Middle frontal gyrus (tissue), 1 donor: ENCODE measurements at regions not wholly inside any gene's neighbourhood (a gene's known extent, or its start where the extent isn't known, plus 50 kb on each side); places are given as distances from the start of the nearest gene placed in this dataset.

Experiments
- DNase-seq: peaks from one replicate; pipeline ENCODE4 v3.0.0-alpha.2; 2015; ENCODE audit warnings: low spot score; ENCODE audit errors: extremely low spot score

GRCh38 chr1:222109836-222110235 is 367.9 kb upstream of the DUSP10 start:
- no peak for DNase-seq

GRCh38 chr1:222107975-222108374 is 366.1 kb upstream of the DUSP10 start:
- DNase-seq: no peak

- no peak for DNase-seq
Measured at GRCh38 chr1:222107267-222107666, 365.4 kb upstream of the DUSP10 start.

GRCh38 chr1:222106377-222106776 is 364.5 kb upstream of the DUSP10 start:
- no peak for DNase-seq

GRCh38 chr1:222105861-222106260 is 364.0 kb upstream of the DUSP10 start:
- no peak for DNase-seq

- DNase-seq: no peak
Measured at GRCh38 chr1:222105393-222105737, 363.5 kb upstream of the DUSP10 start.

- no peak for DNase-seq
Measured at GRCh38 chr1:222104694-222105392, 363.0 kb upstream of the DUSP10 start.

GRCh38 chr1:222104097-222104496 is 362.2 kb upstream of the DUSP10 start:
- DNase-seq: no peak

- no peak for DNase-seq
Measured at GRCh38 chr1:222099746-222100145, 357.9 kb upstream of the DUSP10 start.

- no peak for DNase-seq
Measured at GRCh38 chr1:222098404-222098803, 356.5 kb upstream of the DUSP10 start.

- no peak for DNase-seq
Measured at GRCh38 chr1:222097588-222097987, 355.7 kb upstream of the DUSP10 start.

- DNase-seq: no peak
Measured at GRCh38 chr1:222096883-222097282, 355.0 kb upstream of the DUSP10 start.

- no peak for DNase-seq
Measured at GRCh38 chr1:222096476-222096772, 354.5 kb upstream of the DUSP10 start.

GRCh38 chr1:222095606-222096475 is 354.0 kb upstream of the DUSP10 start:
- DNase-seq: no peak

- no peak for DNase-seq
Measured at GRCh38 chr1:222093518-222093917, 351.6 kb upstream of the DUSP10 start.

GRCh38 chr1:222090103-222090502 is 348.2 kb upstream of the DUSP10 start:
- DNase-seq: no peak

GRCh38 chr1:222087221-222087920 is 345.5 kb upstream of the DUSP10 start:
- DNase-seq: no peak

GRCh38 chr1:222084996-222085395 is 343.1 kb upstream of the DUSP10 start:
- DNase-seq: no peak

- DNase-seq: no peak
Measured at GRCh38 chr1:222084048-222084447, 342.2 kb upstream of the DUSP10 start.

- DNase-seq: no peak
Measured at GRCh38 chr1:222081859-222082258, 340.0 kb upstream of the DUSP10 start.

GRCh38 chr1:222079566-222079965 is 337.7 kb upstream of the DUSP10 start:
- DNase-seq: no peak

- DNase-seq: no peak
Measured at GRCh38 chr1:222077206-222077605, 335.3 kb upstream of the DUSP10 start.
